Colonic mucosa (tissue), 4 donors: ENCODE measurements at regions not wholly inside any gene's neighbourhood (a gene's known extent, or its start where the extent isn't known, plus 50 kb on each side); places are given as distances from the start of the nearest gene placed in this dataset.

Experiments
- DNase-seq: peaks from one replicate; pipeline ENCODE4 v3.0.0-alpha.2; 2020
- H3K27ac ChIP-seq: fragments of 200-600 bp; one replicate; pipeline ENCODE4 v1.8.0; 2021
- H3K27me3 ChIP-seq: fragments of 200-600 bp; one replicate; pipeline ENCODE4 v1.8.0; 2021
- H3K36me3 ChIP-seq: fragments of 200-600 bp; one replicate; pipeline ENCODE4 v1.8.0; 2021
- H3K4me1 ChIP-seq: fragments of 200-600 bp; one replicate; pipeline ENCODE4 v1.8.0; 2021; ENCODE audit warnings: mild to moderate bottlenecking
- H3K4me3 ChIP-seq: fragments of 200-600 bp; one replicate; pipeline ENCODE4 v1.8.0; 2021
- H3K9ac ChIP-seq, 2 donors: one replicate each; pipeline ENCODE4 v1.7.0; 2013; ENCODE audit warnings: control low read depth in 2 of 2, low read depth in 2 of 2, low read length in 2 of 2
- H3K9me3 ChIP-seq: fragments of 200-600 bp; one replicate; pipeline ENCODE4 v1.8.0; 2021
- CTCF ChIP-seq: fragments of 200-600 bp; IDR thresholded peaks from one replicate; pipeline ENCODE4 v1.8.0; 2022; ENCODE audit warnings: antibody characterized with exemption, mild to moderate bottlenecking
- intact Hi-C: fragments of 100-400 bp; cut with DNase I; formaldehyde crosslinking; loops from one replicate; pipeline ENCODE4 v1.14.1; 2022
- donor health status: healthy.
- donor health status: DM: no; HTN: no; CAD: no.
- donor health status: DM: no; HTN: no; CAD: no.

GRCh38 chr15:87767516-87767915 lies 489.0 kb downstream of the NTRK3 start:
- intact Hi-C loops = no loop called here
- Histone ChIP-seq H3K4me1 (no peaks in the 10 kb centered on the region), H3K9ac (no peak overlapping the region), H3K27me3 (no peaks in the 10 kb centered on the region), H3K9me3 (no peaks in the 10 kb centered on the region), H3K27ac (no peak overlapping the region), H3K4me3 (no peak overlapping the region), H3K36me3 (no peaks in the 10 kb centered on the region)
- DNase-seq = no peak
- TF ChIP-seq CTCF = no peak

- Histone ChIP-seq H3K4me3 (no peak overlapping the region), H3K9ac (no peak overlapping the region), H3K27me3 (no peaks in the 10 kb centered on the region), H3K9me3 (no peaks in the 10 kb centered on the region), H3K36me3 (no peaks in the 10 kb centered on the region), H3K27ac (no peak overlapping the region), H3K4me1 (no peaks in the 10 kb centered on the region)
- intact Hi-C loops = no loop called here
- no peak for TF ChIP-seq CTCF
- no peak for DNase-seq
Observed at GRCh38 chr15:87764461-87765240, 491.9 kb downstream of the NTRK3 start.

- Histone ChIP-seq H3K36me3 (no peaks in the 10 kb centered on the region), H3K4me3 (no peak overlapping the region), H3K4me1 (no peaks in the 10 kb centered on the region), H3K27me3 (no peaks in the 10 kb centered on the region), H3K27ac (no peak overlapping the region), H3K9ac (no peak overlapping the region), H3K9me3 (no peaks in the 10 kb centered on the region)
- intact Hi-C loops = no loop called here
- no peak for DNase-seq
- TF ChIP-seq CTCF = no peak
Observed at GRCh38 chr15:87763837-87764236, 492.7 kb downstream of the NTRK3 start.

GRCh38 chr15:87761736-87762509 lies 494.6 kb downstream of the NTRK3 start:
- no peak overlapping the region for H3K27ac ChIP-seq
- H3K36me3 ChIP-seq = no peaks in the 10 kb centered on the region
- no peaks in the 10 kb centered on the region for H3K4me1 ChIP-seq
- H3K9ac ChIP-seq = no peak overlapping the region
- intact Hi-C loops = no loop called here
- TF ChIP-seq CTCF = no peak
- DNase-seq = no peak
- no peak overlapping the region for H3K4me3 ChIP-seq
- no peaks in the 10 kb centered on the region for H3K27me3 ChIP-seq
- no peaks in the 10 kb centered on the region for H3K9me3 ChIP-seq

- intact Hi-C loops = no loop called here
- H3K36me3 ChIP-seq = no peaks in the 10 kb centered on the region
- no peak overlapping the region for H3K4me3 ChIP-seq
- no peak overlapping the region for H3K9ac ChIP-seq
- TF ChIP-seq CTCF = no peak
- H3K4me1 ChIP-seq = no peaks in the 10 kb centered on the region
- H3K27me3 ChIP-seq = no peaks in the 10 kb centered on the region
- H3K27ac ChIP-seq = no peak overlapping the region
- H3K9me3 ChIP-seq = no peaks in the 10 kb centered on the region
- DNase-seq = no peak
Observed at GRCh38 chr15:87760547-87761314, 495.8 kb downstream of the NTRK3 start.
